GM21723 (cell line): ENCODE measurements at regions not wholly inside any gene's neighbourhood (a gene's known extent, or its start where the extent isn't known, plus 50 kb on each side); places are given as distances from the start of the nearest gene placed in this dataset.

Experiments used
- ATAC-seq: cut with Tn5 transposase; IDR thresholded peaks from one replicate; pipeline ENCODE4 v1.9.1; 2021; ENCODE audit warnings: mild to moderate bottlenecking, moderate library complexity; ENCODE audit not compliant: unreplicated experiment

DNA sequence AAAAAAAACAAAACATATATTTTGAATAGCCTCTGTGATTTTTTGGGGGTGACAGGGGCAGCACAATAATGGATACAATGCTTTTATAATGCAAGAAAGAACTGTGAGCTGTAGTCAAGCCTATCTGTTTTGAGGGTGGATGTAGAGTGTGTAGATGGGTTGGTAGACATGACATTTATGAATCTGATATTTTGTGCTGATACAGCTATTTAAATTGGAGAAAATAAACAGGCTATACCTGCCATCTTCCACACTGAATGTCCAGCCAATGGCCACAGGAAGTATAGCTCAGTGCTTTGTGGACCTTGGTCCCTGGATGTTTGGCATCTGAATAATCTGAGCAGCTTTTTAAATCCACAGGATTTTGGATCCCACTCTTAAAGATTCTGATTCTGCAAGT is 175.0 kb downstream of the NEDD1 start:
- ATAC-seq = no peak

DNA sequence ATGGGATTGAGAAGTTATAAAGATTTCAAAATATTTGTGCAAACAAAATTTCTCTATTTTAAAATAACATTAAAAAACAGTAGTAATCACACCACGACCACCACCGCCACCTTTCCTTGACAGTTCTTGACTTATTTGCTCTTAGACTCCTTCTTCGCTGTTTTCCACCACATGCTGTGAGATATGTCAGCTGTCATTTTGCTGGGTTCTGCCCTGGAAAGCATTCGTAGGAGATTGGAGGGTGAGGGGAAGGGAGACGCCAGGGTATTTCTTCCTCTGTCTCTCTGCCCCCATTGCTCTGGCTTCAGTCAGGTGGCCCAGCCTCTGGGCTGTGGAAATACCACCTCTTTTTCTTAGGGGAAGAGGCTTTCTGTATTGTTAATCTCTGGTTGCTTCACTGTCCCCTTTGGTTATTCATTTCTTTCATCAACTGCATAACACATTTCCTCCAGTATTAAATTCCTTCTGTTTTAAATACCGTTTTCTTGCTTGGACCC is 186.2 kb downstream of the NEDD1 start:
- ATAC-seq = no peak

DNA sequence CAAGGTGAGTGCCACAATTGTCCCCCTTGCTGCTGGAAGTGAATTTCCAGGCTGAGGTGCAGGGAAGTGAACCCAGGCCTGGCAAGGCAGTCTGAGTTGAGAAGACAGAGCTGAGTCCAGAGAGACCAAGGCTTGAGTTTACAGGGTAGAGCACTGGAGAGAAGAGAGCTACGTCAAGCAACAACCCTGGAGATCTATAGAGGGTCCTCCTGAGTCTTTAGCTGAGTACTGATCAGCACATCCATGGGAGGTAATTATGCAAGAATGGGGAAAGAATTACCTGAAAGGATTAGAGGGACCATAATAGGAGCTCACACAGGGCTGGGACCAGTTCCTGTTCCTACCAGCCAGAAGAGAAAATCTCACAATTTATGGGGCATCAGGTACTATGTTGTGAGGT is 190.7 kb downstream of the NEDD1 start:
- ATAC-seq = no peak

DNA sequence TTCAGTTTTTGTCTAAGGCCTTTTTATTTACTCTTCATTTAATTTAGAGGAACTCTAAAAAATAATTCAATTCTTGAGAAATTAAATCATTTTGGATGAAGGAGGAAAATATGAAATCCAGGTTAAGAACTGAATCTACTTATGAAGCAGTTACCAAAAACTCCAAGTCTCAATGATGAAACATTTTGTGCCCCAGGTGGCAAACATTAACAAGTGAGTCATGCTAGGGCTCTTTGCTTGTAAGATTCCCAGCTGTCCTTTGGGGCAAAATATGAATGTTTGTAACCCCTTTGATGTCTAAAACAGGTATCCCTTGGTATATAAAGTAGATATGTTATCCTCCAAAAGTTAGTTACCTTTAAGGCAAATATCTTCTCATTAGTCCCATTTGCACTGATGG is 202.4 kb downstream of the NEDD1 start:
- no peak for ATAC-seq

DNA sequence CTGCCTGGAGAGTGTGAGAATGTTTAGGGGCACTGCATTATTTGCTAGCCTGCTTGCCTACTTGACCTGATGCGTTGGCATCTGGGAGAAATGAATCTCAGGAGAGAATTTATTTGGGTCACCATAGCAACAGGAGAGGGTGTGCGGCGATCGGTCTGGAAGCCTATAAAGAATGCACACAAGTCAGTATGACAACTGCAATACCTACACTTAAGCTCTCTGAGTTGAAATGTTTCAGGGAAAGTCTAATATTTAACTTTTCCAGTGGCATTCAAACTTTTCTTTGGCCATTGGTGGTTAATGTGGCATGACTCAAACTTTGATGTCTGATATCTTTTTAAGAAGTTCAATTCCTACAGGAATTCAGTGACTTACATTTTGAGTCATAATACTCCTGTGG is 205.1 kb downstream of the NEDD1 start:
- no peak for ATAC-seq

DNA sequence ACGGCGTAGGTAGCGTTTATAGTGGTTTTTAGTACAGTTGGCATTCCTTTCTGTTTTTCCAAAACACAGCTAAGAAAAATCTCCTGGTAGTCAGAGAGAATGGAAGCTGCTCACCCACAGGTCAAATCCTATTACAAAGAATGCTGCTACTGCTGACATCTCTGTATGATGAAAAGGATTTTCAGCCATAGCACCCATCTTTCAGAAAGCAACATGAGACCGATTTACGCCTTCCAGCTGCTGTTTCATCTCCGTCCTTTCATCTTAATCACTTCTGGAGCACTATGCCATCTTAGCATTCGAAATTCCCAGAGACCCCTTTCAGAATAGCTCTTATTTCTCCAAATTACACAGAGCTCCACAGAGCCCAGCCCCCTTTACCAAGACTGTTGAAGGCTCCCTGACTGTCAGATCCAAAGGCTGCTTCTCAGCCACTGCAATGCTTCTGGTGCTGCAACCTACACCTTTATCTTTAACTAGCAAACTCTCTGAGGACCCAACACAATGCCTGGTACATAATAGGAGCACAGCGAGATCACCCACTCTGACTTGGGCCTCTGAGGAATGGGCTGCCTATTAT is 211.8 kb downstream of the NEDD1 start:
- no peak for ATAC-seq

DNA sequence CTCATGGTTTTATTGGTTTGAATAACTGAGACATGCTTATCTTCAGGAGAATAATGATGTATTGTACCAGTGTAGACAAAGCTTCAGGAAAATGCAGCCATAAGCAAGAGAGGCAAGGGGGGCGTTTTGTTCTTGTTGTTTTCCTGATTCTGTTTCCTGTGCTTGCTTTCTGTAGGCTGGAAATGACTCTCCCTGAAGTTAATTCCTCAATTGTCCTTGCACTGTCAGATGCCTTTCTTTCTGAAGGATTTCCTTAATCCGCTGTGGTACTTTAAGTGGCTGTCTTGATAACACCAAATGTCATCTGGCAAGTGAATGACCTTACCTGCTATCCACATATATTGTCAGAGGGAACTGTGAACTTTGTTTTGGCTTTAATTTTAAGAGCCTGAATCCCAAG is 220.0 kb downstream of the NEDD1 start:
- ATAC-seq = no peak

DNA sequence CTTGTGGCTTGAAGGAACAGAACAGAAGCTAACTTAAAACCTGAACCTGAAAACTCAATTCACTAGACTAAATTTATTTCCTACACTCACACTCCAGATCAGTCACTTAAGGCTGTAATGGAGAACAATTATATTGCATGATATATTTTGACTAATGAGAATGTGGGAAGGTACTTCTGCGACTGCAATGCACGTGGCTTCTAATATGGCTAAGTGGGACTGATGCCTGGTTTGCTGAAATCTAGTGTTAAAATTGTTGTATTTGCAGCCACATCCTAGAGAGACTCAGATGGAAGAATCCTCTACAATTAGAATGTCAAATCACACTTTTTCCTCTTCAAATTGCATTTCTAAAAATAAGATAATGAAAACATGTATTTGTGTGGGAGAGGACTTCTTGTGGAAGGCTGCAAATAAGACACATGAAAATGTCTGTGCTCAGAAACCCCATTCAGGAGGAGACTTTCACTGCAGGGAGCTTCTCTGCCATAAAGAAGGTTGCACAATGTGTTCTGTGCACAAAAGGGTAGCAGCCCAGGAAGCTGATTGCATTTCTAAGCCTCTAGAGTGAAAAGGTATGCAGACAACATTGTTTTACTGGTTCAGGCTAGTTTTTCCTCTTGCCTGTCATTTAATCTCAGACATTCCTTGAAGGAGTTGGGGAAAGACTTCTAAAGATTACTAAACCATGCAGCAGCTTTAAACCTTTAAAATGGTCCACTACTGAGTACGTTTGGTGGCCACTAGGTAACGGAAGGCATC is 224.3 kb downstream of the NEDD1 start:
- ATAC-seq = no peak

DNA sequence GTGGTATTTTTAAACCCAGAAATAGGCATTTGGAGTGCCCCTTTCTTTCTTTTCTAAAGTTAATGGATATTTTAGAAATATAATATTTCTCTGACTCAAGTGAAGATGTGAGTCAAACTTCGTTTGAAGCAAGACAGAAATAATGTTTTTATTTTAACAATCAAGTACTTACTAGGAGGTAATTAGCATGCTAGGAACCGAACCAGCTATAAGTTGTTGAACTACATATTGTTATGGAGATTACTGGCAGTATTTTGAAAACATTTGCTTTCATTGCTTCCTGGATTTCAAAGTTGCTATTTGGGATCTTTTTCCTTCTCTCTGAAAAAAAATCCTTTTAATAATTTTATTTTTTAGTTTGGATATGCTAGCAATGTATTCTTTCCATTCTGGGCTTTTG is 225.2 kb downstream of the NEDD1 start:
- ATAC-seq = no peak

DNA sequence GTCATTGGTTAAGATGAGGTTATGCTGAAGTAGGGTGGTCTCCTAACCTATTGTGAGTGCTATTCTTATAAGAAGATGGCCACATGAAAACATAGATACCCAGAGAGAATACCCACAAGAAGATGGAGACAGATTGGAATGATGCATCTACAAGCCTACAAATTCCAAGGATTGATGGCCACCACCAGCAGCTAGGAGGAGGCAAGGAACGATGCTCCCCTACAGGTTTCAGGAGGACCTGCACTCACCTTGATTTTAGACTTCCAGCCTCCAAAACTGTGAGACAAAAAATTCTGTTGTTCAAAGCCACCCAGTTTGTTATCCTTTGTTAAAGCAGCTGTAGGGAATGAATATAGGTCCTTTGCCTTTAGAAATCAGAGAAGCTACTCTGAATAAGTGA is 227.4 kb downstream of the NEDD1 start:
- no peak for ATAC-seq

DNA sequence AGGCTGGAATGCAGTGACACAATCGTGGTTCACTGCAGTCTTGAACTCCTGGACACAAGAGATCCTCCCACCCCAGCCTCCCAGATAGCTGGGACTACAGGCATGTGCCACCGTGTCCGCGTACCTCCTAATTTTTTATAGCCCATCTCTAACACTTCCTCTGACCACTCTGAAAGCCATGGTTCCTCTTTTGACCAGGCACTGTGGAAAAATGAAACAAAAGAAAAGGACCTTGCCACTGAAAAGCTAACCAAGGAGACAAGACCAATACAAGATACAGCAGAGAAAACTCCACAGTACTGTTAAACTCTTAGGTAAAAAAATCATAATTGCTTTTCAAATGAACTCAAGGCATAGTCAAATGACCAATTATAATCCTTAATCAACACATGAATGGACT is 233.3 kb downstream of the NEDD1 start:
- no peak for ATAC-seq

DNA sequence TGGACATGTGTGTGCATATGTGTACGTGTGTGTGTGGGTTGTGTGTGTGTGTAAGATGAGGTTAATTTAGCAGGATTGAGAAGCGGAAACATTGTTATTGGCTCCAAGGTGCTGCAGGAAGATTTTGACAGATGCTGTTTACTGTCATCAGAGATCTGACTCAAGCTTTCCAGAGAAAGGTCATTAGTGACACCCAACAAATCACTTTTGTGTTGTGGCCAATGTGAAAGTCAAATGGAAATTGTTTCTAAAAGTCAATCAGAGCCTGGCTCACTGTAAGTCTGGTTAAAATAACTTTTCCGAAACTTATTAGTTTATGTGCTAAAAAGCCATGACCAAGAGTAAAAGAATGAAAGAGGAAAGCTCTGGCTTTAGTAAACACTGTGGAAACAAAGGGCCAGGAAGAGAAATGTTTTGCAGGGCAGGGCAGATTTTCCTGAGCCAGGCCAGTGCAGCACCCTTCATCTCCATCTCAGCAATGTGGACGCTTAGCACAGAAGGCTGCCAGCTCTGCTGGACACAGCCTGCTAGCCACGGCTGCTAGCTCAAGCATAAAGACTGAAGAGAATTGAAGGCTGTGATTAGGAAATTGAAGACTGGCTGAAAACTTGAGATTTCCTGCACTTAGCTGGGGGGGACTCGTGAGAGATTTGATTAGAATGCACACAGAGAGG is 235.8 kb downstream of the NEDD1 start:
- ATAC-seq = no peak

DNA sequence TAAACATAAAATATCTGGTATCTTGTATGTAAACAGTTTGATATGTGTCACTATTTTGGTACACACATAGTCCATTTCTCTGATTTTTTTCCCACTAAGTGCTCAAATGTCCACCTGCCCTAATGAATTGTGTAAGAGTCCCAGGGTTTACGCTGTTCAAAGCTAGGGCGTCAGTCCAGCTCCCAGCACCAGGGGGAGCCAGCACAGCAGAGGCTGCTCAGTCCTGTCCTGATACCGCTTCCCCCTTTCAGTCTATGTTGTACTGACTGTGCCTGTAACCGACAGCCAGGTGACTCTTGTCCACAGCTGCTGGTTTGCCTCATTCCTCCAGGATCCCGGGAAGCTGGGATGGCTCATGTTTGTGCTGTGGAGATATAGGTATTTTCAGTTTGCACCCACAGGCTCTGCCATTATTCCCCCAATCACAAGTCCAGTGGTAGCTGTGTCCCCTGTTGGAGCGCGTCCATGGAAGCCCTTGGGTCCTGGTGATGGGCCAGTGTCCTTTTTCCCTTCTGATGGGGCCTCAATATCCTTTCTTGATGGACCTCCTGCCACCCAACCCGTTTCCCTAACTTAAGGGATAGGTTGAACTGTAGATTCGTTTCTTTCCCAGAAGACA is 242.0 kb downstream of the NEDD1 start:
- peak; percentile 100 for ATAC-seq

DNA sequence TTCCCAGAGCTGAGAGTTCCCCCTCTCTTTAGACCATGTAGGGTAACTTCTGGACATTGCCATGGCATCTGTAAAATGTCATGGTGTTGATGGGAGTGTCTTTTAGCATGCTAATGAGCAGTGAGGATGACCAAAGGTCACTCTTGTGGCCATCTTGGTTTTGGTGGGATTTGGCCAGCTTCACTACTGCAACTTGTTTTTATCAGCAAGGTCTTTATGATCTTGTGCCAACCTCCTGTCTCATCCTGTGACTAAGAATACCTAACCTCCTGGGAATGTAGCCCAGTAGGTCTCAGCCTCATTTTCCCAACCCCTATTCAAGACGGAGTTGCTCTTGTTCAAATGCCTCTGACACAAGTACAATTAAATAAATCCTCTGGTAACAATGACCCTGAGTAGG is 244.4 kb downstream of the NEDD1 start:
- ATAC-seq = no peak

DNA sequence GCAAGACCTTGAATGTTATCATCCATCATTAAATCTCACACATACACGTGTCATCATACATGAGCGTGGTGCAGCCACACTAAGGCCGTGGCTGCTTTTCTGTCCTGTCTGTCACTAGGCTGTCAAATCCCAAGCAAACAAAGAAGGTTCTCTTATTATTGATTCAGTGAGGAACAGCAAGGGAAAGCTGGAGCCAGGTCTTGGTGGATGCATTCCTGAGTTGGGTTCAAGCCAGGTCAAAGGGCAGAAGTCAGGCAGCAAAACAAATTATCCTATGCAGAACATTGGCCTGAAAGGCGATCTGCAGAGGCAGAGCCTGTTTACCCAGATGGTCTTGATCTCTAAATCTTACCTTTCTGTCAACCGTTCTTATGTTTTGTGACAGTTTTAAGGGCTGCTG is 252.3 kb downstream of the NEDD1 start:
- no peak for ATAC-seq

DNA sequence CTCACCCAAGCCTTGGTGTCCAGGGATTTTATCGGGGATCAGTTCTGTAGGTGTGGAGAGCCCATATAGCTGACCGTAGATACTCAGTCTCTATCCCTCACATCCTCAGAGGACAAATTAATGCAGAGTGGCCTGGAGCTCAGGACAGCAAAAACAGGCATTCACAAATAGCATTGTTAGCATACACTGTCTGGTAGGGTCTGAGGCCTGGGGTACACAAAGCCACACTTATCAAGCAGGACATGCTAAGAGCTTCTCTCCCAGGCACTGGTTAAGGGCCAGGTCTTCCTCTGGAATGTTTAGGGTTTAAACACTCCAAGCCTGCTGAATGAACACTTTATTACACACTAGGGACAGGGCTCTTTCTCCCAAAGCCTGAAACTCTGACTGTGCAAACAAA is 253.2 kb downstream of the NEDD1 start:
- no peak for ATAC-seq

DNA sequence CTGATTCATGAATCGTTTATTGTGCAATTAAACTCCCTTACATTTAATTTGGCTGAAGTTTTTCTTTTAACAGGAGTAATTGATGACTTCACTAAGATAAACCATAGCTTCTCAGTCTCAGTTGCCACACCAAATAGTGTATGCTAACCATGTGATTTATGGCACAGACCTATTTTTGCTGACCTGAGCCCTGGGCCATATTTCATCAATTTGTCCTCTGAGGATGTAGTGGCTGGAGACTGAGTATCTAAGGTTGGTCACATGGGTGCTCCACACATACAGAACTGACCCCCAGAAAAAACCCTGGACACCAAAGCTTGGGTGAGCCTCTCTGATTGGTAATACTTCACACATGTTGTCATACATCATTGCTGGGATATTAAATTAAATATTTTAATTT is 255.1 kb downstream of the NEDD1 start:
- ATAC-seq = no peak

DNA sequence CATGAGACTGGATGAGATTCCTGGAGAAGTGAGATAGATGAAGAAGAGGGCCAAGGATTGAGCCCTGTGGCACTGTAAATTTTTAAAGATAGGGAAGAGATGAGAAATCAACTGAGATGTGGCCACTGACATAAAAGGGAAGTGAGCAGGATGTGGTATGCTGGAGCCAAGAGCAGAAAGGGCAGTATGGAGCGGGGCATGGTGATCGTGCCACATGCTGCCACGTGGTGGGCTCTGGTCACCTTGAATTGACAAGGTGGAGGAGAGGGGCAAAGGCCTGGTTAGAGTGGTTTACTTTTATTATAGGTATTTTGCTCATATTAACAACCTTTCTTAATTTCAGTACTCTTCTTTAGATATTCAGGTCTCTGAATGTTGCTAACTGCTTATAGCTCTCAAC is 257.9 kb downstream of the NEDD1 start:
- ATAC-seq = no peak

DNA sequence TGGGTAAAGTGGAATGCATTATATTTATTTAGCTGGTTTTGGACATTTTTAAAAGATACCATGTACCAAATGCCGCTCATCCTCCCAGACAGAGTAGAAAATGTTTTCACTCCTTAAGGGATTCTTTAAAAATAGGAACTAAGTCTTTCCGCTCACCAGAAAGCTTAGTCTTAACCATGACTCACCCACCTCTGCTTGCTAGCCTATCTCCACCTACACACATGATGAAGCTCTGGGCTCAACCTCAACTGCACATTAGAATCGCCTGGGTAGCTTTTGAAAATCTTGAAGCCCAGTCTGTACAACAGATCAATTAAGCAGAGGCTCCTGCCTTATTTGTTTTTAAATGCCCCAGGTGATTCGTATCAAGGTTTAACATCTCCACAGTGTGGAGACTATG is 260.5 kb downstream of the NEDD1 start:
- ATAC-seq = no peak

DNA sequence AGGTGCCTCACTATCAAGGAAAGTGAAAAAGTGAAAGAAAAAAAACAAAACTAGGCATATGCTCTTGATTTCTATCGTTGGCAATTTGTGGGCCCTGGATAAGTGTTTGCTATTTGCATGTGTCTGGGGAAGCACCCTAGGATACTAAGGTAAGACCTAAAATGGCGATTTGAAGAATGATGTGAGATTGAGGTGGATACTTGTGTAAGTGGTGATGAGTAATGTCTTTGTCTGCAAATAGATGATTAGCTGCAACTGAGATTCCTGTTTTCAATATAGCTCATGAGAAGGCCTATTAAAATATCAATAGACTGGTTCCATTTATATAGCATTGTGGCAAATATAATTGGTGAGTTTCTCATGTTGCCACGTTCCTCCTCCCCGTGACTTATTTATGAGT is 261.7 kb downstream of the NEDD1 start:
- no peak for ATAC-seq

DNA sequence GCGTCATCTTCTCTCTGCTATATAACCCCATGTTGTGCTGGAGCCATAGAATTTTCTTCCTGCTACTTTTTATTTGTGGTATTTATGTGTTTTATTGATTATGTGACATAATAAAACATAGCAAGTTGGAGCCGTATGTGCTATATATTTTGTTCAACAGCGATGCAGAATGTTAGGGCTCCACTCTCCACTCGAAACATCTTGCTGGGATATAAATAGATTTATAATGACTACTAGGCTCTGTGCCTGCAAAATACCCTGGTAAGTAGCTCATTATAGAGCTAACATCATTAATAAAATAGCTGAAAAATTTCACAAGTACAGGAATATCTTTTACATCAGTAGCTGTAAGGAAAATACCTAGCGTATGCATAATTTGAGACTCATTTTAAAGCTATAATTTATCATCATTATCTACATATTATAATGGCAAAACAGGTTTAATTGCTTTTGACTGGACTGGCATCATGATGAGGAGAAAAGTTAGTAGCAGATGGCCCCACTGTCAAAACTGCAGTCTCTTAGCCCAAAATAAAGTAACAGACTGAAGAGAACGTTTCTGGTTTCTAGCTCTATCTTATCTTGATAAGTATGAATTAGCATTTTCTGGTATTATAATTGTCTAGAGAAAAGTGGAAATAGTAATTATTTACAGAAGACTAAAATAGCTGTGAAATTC is 263.0 kb downstream of the NEDD1 start:
- ATAC-seq = no peak
